Fibroblast of skin of abdomen (primary cell): ENCODE measurements at regions not wholly inside any gene's neighbourhood (a gene's known extent, or its start where the extent isn't known, plus 50 kb on each side); places are given as distances from the start of the nearest gene placed in this dataset.
A peak's percentile ranks its signal among the peaks of the same experiment; 100 is the strongest.
"Not testable (repeated sequence)": the region's sequence is repeated elsewhere in the genome, so short reads cannot be mapped to it uniquely, and the experiment has no call there.

Experiments used
- DNase-seq: peaks from one replicate; pipeline ENCODE4 v3.0.0-alpha.2; 2013

DNA sequence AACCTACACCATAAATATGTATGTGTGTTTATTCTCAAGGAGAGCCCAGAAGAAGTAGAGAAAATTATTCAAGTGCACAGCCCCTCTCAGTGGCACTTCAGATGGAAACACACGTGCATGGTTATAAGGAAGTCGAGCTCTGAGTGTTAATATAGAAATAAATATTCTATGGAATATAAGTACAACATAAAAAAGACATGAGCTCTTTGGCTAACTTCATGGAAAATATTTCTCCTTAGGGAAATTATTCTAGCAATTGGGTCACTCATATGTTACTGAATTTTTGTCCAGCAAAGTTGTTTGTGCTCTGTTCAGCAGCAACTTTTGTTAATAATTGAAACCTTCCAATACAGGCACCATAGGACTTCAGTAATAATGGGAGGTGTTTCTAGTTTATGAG, 939.0 kb downstream of the LRFN5 start:
- no peak for DNase-seq

DNA sequence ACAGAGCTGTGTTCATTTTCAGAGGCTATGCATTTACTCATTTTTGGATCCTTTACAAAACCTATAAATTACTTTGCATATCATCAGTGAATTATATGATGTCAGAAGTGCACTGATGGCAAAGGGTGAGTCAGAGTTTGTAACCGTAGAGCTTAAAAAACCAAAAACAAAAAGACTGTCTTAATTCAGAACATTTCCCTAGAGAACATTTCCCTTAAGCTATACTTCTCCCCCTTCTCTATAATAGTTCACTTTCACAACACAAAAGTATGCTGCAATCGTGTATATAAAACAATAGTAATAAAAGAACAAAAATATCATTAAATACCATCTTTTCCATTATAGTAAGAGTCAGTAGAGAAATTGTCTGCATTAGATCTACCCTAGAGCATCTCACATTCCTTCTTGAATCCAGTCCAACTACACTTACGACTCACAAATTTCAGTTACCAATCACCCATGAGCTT, 934.9 kb downstream of the LRFN5 start:
- DNase-seq, result peak; percentile 88

DNA sequence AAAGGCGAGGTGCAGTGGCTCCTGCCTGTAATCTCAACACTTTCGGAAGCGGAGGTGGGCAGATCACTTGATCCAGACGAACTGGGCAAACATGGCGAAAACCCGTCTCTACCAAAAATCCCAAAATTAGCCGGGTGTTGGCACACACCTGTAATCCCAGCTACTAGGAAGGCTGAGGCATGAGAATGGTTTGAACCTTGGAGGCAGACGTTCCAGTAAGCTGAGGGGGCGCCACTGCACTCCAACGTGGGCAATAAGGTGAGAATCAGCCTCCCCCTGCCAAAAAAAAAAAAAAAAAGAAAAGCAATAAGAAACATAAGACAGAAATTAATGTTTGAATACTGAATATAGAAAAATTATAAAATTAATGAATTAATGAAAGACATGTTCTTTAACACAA, 928.7 kb downstream of the LRFN5 start:
- DNase-seq, result no peak

DNA sequence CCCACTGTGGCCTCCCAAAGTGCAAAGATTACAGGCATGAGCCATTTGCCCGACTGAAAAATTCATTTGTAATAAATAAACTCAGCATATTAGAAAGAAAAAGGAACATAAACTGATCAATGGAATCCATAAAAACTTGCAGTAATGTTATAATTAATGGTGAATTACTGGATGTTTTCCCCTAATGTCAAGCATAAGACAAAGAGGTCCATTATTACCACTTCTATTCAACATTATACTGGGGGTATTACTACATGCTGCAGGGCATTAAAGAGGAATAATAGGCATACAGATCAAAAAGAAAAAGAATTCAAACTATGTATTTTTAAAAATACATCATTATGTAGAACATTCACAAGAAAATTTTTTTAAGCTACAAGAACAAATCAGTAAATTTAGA, 926.8 kb downstream of the LRFN5 start:
- no peak for DNase-seq

- no peak for DNase-seq
These were observed 925.5 kb downstream of the LRFN5 start for GRCh38 chr14:42532194-42532593.

GRCh38 chr14:42527141-42527540, 920.5 kb downstream of the LRFN5 start:
- no peak for DNase-seq

DNA sequence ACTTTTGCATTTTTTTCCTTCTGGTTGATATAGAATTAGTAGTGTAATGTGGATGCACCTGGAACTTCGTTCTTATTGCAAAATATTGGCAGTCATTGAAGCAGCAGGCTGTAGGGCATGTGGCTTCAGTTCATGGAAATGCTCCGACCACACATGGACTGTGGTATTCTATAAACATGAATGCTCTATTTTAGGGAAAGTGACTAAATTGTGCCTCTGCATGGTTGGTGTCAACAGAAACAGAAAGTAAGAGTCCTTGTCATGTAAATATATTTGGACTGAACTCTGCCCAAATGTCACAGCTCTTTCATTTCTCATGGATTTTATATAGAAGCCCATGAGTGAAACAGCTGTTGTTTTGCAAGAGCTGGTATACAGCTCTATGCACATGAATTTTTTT, 917.0 kb downstream of the LRFN5 start:
- no peak for DNase-seq

DNA sequence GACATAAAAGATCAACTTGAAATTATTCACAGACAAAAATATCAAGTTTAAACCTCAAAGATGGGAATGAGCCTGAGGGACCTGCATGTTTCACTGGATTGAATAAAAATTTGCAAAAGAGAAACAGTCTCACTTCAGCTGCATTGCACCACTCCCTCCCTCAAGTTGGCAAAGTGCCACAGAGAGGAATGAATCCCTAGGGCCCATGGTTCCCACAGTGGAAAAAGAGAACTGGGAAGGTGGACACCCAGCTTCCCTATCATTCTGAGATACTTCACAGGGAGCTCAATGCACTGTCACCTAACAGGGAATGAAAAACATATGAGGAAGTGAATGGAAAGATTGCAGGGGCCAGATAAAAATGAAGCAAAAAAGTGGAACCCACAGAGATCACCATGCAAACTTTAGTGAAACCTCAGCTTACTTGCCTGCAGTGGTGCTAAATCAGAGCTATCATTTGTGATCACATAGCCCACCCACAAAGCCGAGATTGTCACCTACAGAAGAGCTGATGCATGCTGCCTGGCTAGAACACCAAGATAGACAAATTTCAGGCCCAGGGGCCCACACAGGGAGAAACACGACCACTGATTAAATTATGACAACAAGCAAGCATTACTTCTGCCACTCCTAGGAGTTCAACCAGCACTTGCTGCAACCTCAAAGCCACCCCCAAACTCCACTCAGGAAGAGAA, 911.3 kb downstream of the LRFN5 start:
- no peak for DNase-seq

- DNase-seq, result no peak
These were observed 907.2 kb downstream of the LRFN5 start for GRCh38 chr14:42513837-42514236.

GRCh38 chr14:42510071-42510470, 903.4 kb downstream of the LRFN5 start:
- DNase-seq, result no peak

GRCh38 chr14:42508209-42508946, 901.7 kb downstream of the LRFN5 start:
- no peak for DNase-seq

- DNase-seq, result no peak
These were observed 897.8 kb downstream of the LRFN5 start for GRCh38 chr14:42504433-42504832.

- no peak for DNase-seq
These were observed 892.5 kb downstream of the LRFN5 start for GRCh38 chr14:42499137-42499536.

- peak; percentile 14 for DNase-seq
These were observed 883.9 kb downstream of the LRFN5 start for GRCh38 chr14:42490536-42490935.

DNA sequence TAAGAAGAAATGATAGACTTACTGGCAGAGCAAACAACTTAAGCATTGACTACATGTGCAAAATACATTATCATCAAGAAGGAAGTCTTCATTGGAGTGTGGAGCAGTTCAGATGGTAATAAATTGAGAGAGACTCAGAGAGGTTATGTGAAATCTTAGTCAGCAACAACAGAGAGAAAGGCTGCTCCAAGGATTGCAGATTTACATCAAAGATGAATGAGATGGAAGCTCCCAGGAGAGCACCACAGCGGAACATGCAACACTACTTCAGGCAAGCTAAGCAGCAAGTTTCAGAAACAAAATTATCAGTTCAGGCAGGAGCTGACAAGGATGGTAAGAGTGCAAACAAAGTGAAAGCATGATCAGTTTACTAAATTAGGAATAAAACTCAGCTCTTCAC, 882.3 kb downstream of the LRFN5 start:
- DNase-seq, result no peak

DNA sequence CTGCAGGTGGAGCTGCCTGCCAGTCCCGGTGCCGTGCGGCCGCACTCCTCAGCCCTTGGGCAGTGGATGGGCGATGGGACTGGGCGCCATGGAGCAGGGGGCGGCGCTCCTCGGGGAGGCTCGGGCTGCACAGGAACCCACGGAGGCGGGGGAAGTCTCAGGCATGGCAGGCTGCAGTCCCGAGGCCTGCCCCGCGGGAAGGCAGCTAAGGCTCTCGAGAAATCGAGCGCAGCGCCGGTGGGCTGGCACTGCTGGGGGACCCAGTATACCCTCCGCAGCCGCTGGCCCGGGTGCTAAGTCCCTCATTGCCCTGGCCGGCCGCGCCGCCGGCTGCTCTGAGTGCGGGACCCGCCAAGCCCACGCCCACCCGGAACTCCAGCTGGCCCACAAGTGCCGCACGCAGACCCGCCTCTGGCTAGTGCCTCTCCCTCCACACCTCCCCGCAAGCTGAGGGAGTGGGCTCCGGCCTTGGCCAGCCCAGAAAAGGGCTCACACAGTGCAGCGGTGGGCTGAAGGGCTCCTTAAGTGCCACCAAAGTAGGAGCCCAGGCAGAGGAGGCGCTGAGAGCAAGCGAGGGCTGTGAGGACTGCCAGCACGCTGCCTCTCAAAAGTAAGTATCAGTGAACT, 875.8 kb downstream of the LRFN5 start:
- not testable (repeated sequence) for DNase-seq

DNA sequence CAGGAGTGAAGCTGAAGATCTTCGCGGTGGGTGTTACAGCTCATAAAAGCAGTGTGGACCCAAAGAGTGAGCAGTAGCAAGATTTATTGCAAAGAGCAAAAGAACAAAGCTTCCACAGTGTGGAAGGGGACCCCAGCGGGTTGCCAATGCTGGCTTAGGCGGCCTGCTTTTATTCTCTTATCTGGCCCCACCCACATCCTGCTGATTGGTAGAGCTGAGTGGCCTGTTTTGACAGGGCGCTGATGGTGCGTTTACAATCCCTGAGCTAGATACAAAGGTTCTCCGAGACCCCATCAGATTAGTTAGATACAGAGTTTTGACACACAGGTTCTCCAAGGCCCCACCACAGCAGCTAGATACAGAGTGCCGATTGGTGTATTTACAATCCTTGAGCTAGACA, 875.0 kb downstream of the LRFN5 start:
- DNase-seq, result not testable (repeated sequence)

- no peak for DNase-seq
These were observed 873.6 kb downstream of the LRFN5 start for GRCh38 chr14:42480255-42480654.

DNA sequence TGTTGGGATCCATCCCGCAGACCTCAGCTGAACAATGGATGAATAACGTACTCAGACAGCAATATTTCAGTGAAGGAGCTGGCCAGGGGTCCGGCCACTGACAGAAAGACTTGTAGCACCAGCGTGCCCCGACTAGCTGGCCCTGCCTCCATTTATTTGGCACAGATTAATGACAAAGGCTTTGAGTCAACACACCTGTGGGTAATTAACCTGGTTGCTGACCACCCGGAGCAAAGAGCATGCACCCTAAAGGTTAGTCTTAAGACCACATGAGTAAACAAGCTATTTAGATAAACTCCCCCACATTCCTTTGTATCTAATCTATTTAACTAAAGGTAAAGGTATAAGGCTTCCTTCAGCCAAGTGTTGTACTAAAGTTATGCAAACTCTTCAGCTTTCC, 868.6 kb downstream of the LRFN5 start:
- DNase-seq, result no peak

DNA sequence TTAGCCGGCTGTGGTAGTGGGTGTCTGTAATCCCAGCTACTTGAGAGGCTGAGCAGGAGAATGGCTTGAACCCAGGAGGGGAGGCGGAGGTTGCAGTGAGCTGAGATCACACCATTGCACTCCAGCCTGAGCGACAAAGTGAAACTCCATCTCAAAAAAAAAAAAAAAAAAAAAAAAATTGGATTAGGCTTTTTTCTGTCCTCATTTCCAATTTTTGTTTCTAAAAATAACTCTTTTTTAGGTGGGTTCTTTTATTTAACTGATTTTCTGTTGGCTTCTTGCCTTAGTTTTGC, 863.7 kb downstream of the LRFN5 start:
- DNase-seq, result no peak

GRCh38 chr14:42469637-42470426, 863.2 kb downstream of the LRFN5 start:
- no peak for DNase-seq

DNA sequence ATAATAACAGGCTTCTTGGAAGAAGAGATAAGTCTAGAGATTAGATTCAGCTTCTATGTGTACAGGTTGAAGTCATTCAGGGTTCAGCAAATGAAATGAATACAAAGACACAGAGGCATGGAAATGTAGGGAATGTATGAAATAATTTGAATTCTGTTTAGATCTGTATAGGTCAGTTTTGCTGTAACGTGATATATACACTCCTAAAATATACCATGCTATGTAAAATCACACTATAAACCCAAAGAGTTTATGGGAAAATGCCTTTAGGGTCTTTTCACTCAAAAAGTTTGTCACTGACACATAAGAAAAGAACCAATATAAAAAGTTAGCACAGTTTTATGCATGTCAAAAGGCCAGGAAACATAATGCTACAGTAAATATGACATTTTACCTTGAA, 854.0 kb downstream of the LRFN5 start:
- no peak for DNase-seq

- DNase-seq, result no peak
These were observed 852.6 kb downstream of the LRFN5 start for GRCh38 chr14:42459171-42459685.
